DND-41 (cell line): ENCODE measurements at regions not wholly inside any gene's neighbourhood (a gene's known extent, or its start where the extent isn't known, plus 50 kb on each side); places are given as distances from the start of the nearest gene placed in this dataset.

Source experiments
- ATAC-seq: fragments of 200-7000 bp; cut with Tn5 transposase; 3 replicates; pipeline ENCODE4 v1.9.1; 2021; ENCODE audit warnings: low read depth; ENCODE audit not compliant: insufficient read depth
- DNase-seq: peaks from one replicate; pipeline ENCODE4 v3.0.0-alpha.2; 2020
- H2AFZ ChIP-seq: 2 replicates; pipeline ENCODE4 v1.6.0; 2012; ENCODE audit warnings: low read depth, low read length
- H3K27ac ChIP-seq: 2 replicates; pipeline ENCODE4 v1.5.1; 2012; ENCODE audit warnings: low read length, inconsistent platforms
- H3K27me3 ChIP-seq: fragments of 200-600 bp; sonication (generic); 2 replicates; pipeline ENCODE4 v1.6.0; 2012; ENCODE audit warnings: low read length, mild to moderate bottlenecking, inconsistent platforms; ENCODE audit not compliant: insufficient read depth, poor library complexity
- H3K36me3 ChIP-seq: 2 replicates; pipeline ENCODE4 v1.5.1; 2012; ENCODE audit warnings: low read length, inconsistent platforms; ENCODE audit not compliant: insufficient read depth
- H3K4me1 ChIP-seq: 2 replicates; pipeline ENCODE4 v1.5.1; 2012; ENCODE audit warnings: mild to moderate bottlenecking, low read length; ENCODE audit not compliant: insufficient read depth
- H3K4me2 ChIP-seq: 2 replicates; pipeline ENCODE4 v1.6.0; 2012; ENCODE audit warnings: mild to moderate bottlenecking, moderate library complexity, low read length, inconsistent platforms; ENCODE audit not compliant: insufficient read depth
- H3K4me3 ChIP-seq, 2 experiments: fragments of 200-600 bp in 1 of 2; shearing (Covaris generic) in 1 of 2; 2 replicates each; pipeline ENCODE4 v1.5.1; 2012 to 2016; ENCODE audit warnings: inconsistent platforms in 2 of 2, low read length in 2 of 2, mild to moderate bottlenecking in 2 of 2, low read depth in 1 of 2, moderate library complexity in 1 of 2
- H3K79me2 ChIP-seq: 2 replicates; pipeline ENCODE4 v1.6.0; 2012; ENCODE audit warnings: low read length, inconsistent platforms; ENCODE audit not compliant: insufficient read depth
- H3K9ac ChIP-seq: 2 replicates; pipeline ENCODE4 v1.6.0; 2012; ENCODE audit warnings: low read depth, mild to moderate bottlenecking, inconsistent platforms, low read length, moderate library complexity
- H3K9me3 ChIP-seq: 2 replicates; pipeline ENCODE4 v1.5.1; 2012; ENCODE audit warnings: low read length, moderate library complexity, mild to moderate bottlenecking, inconsistent platforms; ENCODE audit not compliant: insufficient read depth, severe bottlenecking
- H4K20me1 ChIP-seq: 2 replicates; pipeline ENCODE4 v1.6.0; 2012; ENCODE audit warnings: low read length; ENCODE audit not compliant: insufficient read depth
- CTCF ChIP-seq: IDR thresholded peaks from 2 replicates; pipeline ENCODE4 v1.5.1; 2012; ENCODE audit warnings: borderline replicate concordance, low read length, moderate library complexity, mild to moderate bottlenecking; ENCODE audit not compliant: poor library complexity, severe bottlenecking; ENCODE audit errors: extremely low read depth
- EZH2 ChIP-seq: IDR thresholded peaks from 3 replicates; pipeline ENCODE4 v1.6.1; 2012; ENCODE audit warnings: borderline replicate concordance, low read depth, mild to moderate bottlenecking, moderate library complexity, low read length, inconsistent platforms; ENCODE audit not compliant: severe bottlenecking

GRCh38 chrY:19621756-19622155, 122.8 kb downstream of the KDM5D start:
- Histone ChIP-seq H3K4me1 (no peaks in the 10 kb centered on the region), H3K4me3 (no peak overlapping the region), H3K27ac (no peak overlapping the region), H3K9me3 (no peaks in the 10 kb centered on the region), H3K27me3 (no peaks in the 10 kb centered on the region), H3K79me2 (no peaks in the 10 kb centered on the region), H3K9ac (no peak overlapping the region), H4K20me1 (no peaks in the 10 kb centered on the region), H3K36me3 (no peaks in the 10 kb centered on the region), H2AFZ (no peak overlapping the region), H3K4me2 (no peak overlapping the region)
- DNase-seq (no peak), ATAC-seq (no peak)
- TF ChIP-seq CTCF (no peak), EZH2 (no peak)

GRCh38 chrY:19601113-19601512, 143.4 kb downstream of the KDM5D start:
- no peak for DNase-seq
- peaks cover 74% of the 10 kb centered on the region for H3K36me3 ChIP-seq
- H3K4me3 ChIP-seq: no peak overlapping the region
- ATAC-seq: no peak
- H3K27ac ChIP-seq: no peak overlapping the region
- H3K4me2 ChIP-seq: no peak overlapping the region
- no peaks in the 10 kb centered on the region for H3K27me3 ChIP-seq
- no peaks in the 10 kb centered on the region for H3K4me1 ChIP-seq
- no peaks in the 10 kb centered on the region for H3K9me3 ChIP-seq
- no peaks in the 10 kb centered on the region; the same call in 1 of the 2 replicates for H3K79me2 ChIP-seq
- no peak overlapping the region for H3K9ac ChIP-seq
- no peaks in the 10 kb centered on the region for H4K20me1 ChIP-seq
- no peak overlapping the region for H2AFZ ChIP-seq
- TF ChIP-seq EZH2 (no peak), CTCF (no peak)

- ATAC-seq (no peak), DNase-seq (no peak)
- H3K4me1 ChIP-seq: no peaks in the 10 kb centered on the region
- H3K36me3 ChIP-seq: peaks cover 76% of the 10 kb centered on the region
- H3K4me2 ChIP-seq: no peak overlapping the region
- no peaks in the 10 kb centered on the region for H3K9me3 ChIP-seq
- H3K79me2 ChIP-seq: no peaks in the 10 kb centered on the region; the same call in 1 of the 2 replicates
- no peak overlapping the region for H3K4me3 ChIP-seq
- no peaks in the 10 kb centered on the region for H3K27me3 ChIP-seq
- no peaks in the 10 kb centered on the region for H4K20me1 ChIP-seq
- no peak overlapping the region for H3K9ac ChIP-seq
- no peak for TF ChIP-seq CTCF
- H3K27ac ChIP-seq: no peak overlapping the region
- no peak overlapping the region for H2AFZ ChIP-seq
These were observed 143.8 kb downstream of the KDM5D start for GRCh38 chrY:19600711-19601110.

- Histone ChIP-seq H4K20me1 (no peaks in the 10 kb centered on the region; the same call in 1 of the 2 replicates), H3K4me1 (no peaks in the 10 kb centered on the region), H3K27ac (no peak overlapping the region), H3K9me3 (no peaks in the 10 kb centered on the region), H2AFZ (no peak overlapping the region), H3K9ac (no peak overlapping the region), H3K27me3 (no peaks in the 10 kb centered on the region), H3K36me3 (peaks cover 70% of the 10 kb centered on the region), H3K79me2 (peaks cover 32% of the 10 kb centered on the region), H3K4me3 (no peak overlapping the region), H3K4me2 (no peak overlapping the region)
- DNase-seq (no peak), ATAC-seq (no peak)
- TF ChIP-seq EZH2 (no peak), CTCF (no peak)
These were observed 154.3 kb downstream of the KDM5D start for GRCh38 chrY:19590235-19590634.
